Uterus (tissue), 3 donors: ENCODE measurements at regions not wholly inside any gene's neighbourhood (a gene's known extent, or its start where the extent isn't known, plus 50 kb on each side); places are given as distances from the start of the nearest gene placed in this dataset.

ENCODE experiments used
- DNase-seq, 2 donors: peaks; one replicate each; pipeline ENCODE4 v3.0.0-alpha.2; 2019 to 2020
- H3K27ac ChIP-seq, 2 donors: fragments of 200-600 bp; sonication (generic); 1 replicate in 1 of 2; 2 replicates in 1 of 2; pipeline ENCODE4 v1.5.1; 2016 to 2018
- H3K27me3 ChIP-seq, 2 donors: fragments of 200-600 bp; sonication (generic); one replicate each; pipeline ENCODE4 v1.5.1; 2018 to 2019; ENCODE audit warnings: control low read depth in 1 of 2
- H3K36me3 ChIP-seq, 2 donors: fragments of 200-600 bp; sonication (generic); one replicate each; pipeline ENCODE4 v1.5.1; 2019; ENCODE audit warnings: control low read depth in 1 of 2
- H3K4me1 ChIP-seq, 2 donors: fragments of 200-600 bp; sonication (generic); one replicate each; pipeline ENCODE4 v1.5.1; 2018 to 2019; ENCODE audit warnings: control low read depth in 1 of 2
- H3K4me3 ChIP-seq, 2 donors: fragments of 200-600 bp; sonication (generic); 1 replicate in 1 of 2; 2 replicates in 1 of 2; pipeline ENCODE4 v1.5.1; 2018 to 2019; ENCODE audit warnings: mild to moderate bottlenecking in 1 of 2
- H3K9me3 ChIP-seq, 2 donors: fragments of 200-600 bp; sonication (generic); one replicate each; pipeline ENCODE4 v1.5.1; 2019; ENCODE audit warnings: control low read depth in 1 of 2
- CTCF ChIP-seq, 4 experiments: fragments of 200-600 bp in 2 of 4; fragments of 450-650 bp in 2 of 4; sonication (generic) in 2 of 4; IDR thresholded peaks; one replicate each; pipeline ENCODE4 v1.5.1; 2016 to 2019; ENCODE audit warnings: antibody characterized with exemption in 4 of 4, mild to moderate bottlenecking in 2 of 4, moderate library complexity in 1 of 4
- POLR2A ChIP-seq, 2 donors: fragments of 450-650 bp; IDR thresholded peaks; one replicate each; pipeline ENCODE4 v1.6.1; 2016; ENCODE audit warnings: antibody characterized with exemption in 2 of 2, mild to moderate bottlenecking in 1 of 2, moderate library complexity in 1 of 2
- intact Hi-C: fragments of 100-400 bp; cut with DNase I; formaldehyde crosslinking; loops from one replicate; pipeline ENCODE4 v1.15.1; 2023; ENCODE audit warnings: low total_unique reads
- donor health status: DM: yes; HTN: yes; CAD: no.

DNA sequence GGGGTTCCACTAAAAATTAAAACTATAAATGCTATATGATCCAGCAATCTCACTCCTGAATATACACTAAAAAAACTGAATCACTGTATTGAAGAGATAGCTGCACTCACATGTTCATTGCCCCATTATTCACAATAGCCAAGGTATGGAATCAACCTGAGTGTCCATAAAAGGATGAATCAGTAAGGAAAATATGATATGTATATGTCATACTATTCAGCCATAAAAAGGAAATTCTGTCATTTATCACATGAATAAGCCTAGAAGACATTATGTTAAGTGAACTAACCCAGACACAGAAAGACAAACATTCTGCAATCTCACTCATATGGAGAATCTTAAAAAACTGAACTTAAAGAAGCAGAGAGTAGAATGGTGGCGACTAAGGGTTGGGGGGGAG lies 1376.2 kb upstream of the CDH9 start:
- Histone ChIP-seq H3K4me1 (no peaks in the 10 kb centered on the region), H3K27me3 (no peaks in the 10 kb centered on the region), H3K4me3 (no peak overlapping the region), H3K27ac (no peak overlapping the region), H3K9me3 (no peaks in the 10 kb centered on the region), H3K36me3 (no peaks in the 10 kb centered on the region)
- intact Hi-C loops, result no loop called here
- TF ChIP-seq POLR2A (IDR thresholded peaks at IDR 0.05) (no peak), CTCF (IDR thresholded peaks at IDR 0.05) (no peak)
- no peak for DNase-seq

DNA sequence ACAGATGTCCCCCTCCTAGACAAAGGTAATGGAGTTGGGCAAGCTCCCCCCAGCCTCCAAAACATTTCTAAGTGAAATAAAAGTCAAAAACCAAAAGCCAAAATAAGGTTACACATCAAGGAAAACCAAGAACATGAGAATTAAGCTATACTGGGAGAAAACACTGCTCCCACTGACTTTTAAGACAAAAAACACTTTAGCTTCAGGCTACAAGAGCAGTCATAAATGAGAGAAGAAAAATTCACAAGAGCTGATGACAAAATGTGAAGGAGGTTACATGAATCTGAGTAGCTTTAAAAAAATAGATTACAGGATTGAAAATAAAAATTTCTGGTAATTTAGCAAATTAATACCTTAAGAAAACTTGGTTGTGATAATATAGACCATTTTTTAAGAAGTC lies 1370.3 kb upstream of the CDH9 start:
- Histone ChIP-seq H3K9me3 (no peaks in the 10 kb centered on the region), H3K36me3 (no peaks in the 10 kb centered on the region), H3K4me3 (no peak overlapping the region), H3K4me1 (no peaks in the 10 kb centered on the region), H3K27ac (no peak overlapping the region), H3K27me3 (no peaks in the 10 kb centered on the region)
- intact Hi-C loops, result no loop called here
- TF ChIP-seq POLR2A (IDR thresholded peaks at IDR 0.05), result no peak
- no peak for TF ChIP-seq CTCF (IDR thresholded peaks at IDR 0.05)
- DNase-seq, result no peak

- Histone ChIP-seq H3K27me3 (no peaks in the 10 kb centered on the region), H3K4me1 (no peaks in the 10 kb centered on the region), H3K9me3 (no peaks in the 10 kb centered on the region), H3K27ac (no peak overlapping the region), H3K4me3 (no peak overlapping the region), H3K36me3 (no peaks in the 10 kb centered on the region)
- DNase-seq, result no peak
- intact Hi-C loops, result no loop called here
- TF ChIP-seq CTCF (IDR thresholded peaks at IDR 0.05), result no peak
- no peak for TF ChIP-seq POLR2A (IDR thresholded peaks at IDR 0.05)
These were observed 1369.8 kb upstream of the CDH9 start for GRCh38 chr5:28408186-28408585.

DNA sequence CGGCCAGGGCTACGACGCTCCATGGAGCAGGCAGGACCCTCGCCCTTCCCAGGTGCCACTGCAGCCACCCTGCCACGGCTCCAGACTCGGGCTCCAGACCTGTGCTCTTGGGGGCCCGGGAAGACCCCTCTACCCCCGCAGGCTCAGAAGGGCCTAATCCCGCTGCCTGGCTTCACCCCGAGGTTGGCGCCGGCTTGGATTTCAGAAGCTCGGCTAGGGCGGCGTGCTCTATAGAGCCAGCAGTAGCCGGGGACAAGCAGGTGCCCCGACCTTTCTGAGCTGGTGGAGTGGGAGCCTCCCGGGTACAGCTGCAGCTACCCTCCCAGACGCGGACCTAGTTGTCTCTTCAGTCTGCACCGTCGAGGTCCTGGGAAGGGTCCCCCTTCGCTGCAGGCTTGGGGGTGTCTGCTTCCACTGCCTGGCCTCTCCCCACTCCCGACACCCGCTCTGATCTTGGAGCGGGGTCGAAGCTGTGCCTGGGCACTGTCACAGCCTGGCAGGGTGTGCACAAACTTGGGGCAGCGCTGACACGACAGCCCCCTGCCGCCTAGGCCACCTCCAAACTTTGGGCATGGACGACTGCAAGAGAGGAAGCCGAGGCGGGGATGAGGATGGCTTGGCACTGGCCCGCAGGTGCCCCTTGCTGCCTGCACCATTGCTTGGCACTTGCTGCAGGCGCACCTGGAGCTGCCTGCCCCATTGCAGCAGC lies 1366.1 kb upstream of the CDH9 start:
- Histone ChIP-seq H3K36me3 (no peaks in the 10 kb centered on the region), H3K27ac (no peak overlapping the region), H3K4me1 (no peaks in the 10 kb centered on the region), H3K4me3 (no peak overlapping the region), H3K9me3 (no peaks in the 10 kb centered on the region), H3K27me3 (no peaks in the 10 kb centered on the region)
- DNase-seq, result no peak
- TF ChIP-seq POLR2A (IDR thresholded peaks at IDR 0.05) (no peak), CTCF (IDR thresholded peaks at IDR 0.05) (no peak)
- intact Hi-C loops, result no loop called here

DNA sequence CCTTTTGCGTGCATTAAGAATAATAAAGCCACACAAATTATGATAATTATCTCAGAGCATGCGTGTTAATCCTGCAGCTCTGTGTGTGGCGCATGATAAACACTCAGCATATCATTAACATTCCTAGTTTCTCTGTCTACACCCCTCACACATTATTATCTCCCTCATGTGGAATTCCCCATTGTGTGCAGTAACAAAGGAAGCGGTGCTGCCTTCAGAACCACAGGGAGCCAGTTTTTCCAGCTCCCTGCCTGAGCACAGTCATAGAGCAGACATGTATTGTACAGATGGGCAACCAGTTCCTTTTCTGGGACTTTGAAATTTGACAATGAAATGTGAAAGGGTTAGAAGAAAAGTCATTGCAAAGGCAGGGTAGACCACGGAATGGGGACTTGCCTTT lies 1365.5 kb upstream of the CDH9 start:
- TF ChIP-seq POLR2A (IDR thresholded peaks at IDR 0.05), result no peak
- H3K27ac ChIP-seq, result no peak overlapping the region
- no peaks in the 10 kb centered on the region for H3K4me1 ChIP-seq
- H3K4me3 ChIP-seq, result no peak overlapping the region
- intact Hi-C loops, result no loop called here
- no peak for DNase-seq
- H3K27me3 ChIP-seq, result no peaks in the 10 kb centered on the region
- no peaks in the 10 kb centered on the region for H3K9me3 ChIP-seq
- no peaks in the 10 kb centered on the region for H3K36me3 ChIP-seq
